Kidney epithelial cell (primary cell): ENCODE measurements at regions not wholly inside any gene's neighbourhood (a gene's known extent, or its start where the extent isn't known, plus 50 kb on each side); places are given as distances from the start of the nearest gene placed in this dataset.

Experiments
- DNase-seq: peaks from one replicate; pipeline ENCODE4 v3.0.0-alpha.2; 2010; ENCODE audit warnings: low read depth
- H3K27me3 ChIP-seq: 2 replicates; pipeline ENCODE4 v1.6.0; 2011; ENCODE audit warnings: low read length; ENCODE audit not compliant: control insufficient read depth, insufficient read depth
- H3K36me3 ChIP-seq: 2 replicates; pipeline ENCODE4 v1.5.1; 2011; ENCODE audit warnings: low read length; ENCODE audit not compliant: control insufficient read depth, insufficient read depth
- H3K4me3 ChIP-seq: 2 replicates; pipeline ENCODE4 v1.5.1; 2011; ENCODE audit warnings: low read depth, mild to moderate bottlenecking, control low read depth, low read length
- CTCF ChIP-seq: IDR thresholded peaks from 2 replicates; pipeline ENCODE4 v1.5.1; 2011; ENCODE audit warnings: mild to moderate bottlenecking, moderate library complexity, low read length, control low read depth, inconsistent platforms; ENCODE audit not compliant: insufficient read depth, poor library complexity, severe bottlenecking

- DNase-seq: no peak
- H3K36me3 ChIP-seq: no peaks in the 10 kb centered on the region
- no peaks in the 10 kb centered on the region for H3K27me3 ChIP-seq
- TF ChIP-seq CTCF: no peak
- H3K4me3 ChIP-seq: no peak overlapping the region
These were observed 64.0 kb downstream of the BMP2 start for GRCh38 chr20:6831461-6831860.

- H3K27me3 ChIP-seq: no peaks in the 10 kb centered on the region
- H3K36me3 ChIP-seq: no peaks in the 10 kb centered on the region
- TF ChIP-seq CTCF: no peak
- no peak overlapping the region for H3K4me3 ChIP-seq
- no peak for DNase-seq
These were observed 65.3 kb downstream of the BMP2 start for GRCh38 chr20:6832811-6833210.

- no peak for DNase-seq
- Histone ChIP-seq H3K27me3 (no peaks in the 10 kb centered on the region), H3K36me3 (no peaks in the 10 kb centered on the region), H3K4me3 (no peak overlapping the region)
- no peak for TF ChIP-seq CTCF
These were observed 68.1 kb downstream of the BMP2 start for GRCh38 chr20:6835609-6836008.

GRCh38 chr20:6836821-6837374, 69.4 kb downstream of the BMP2 start:
- H3K27me3 ChIP-seq: no peaks in the 10 kb centered on the region

GRCh38 chr20:6837730-6838129, 70.2 kb downstream of the BMP2 start:
- Histone ChIP-seq H3K4me3 (no peak overlapping the region), H3K27me3 (no peaks in the 10 kb centered on the region), H3K36me3 (no peaks in the 10 kb centered on the region)
- TF ChIP-seq CTCF: no peak
- peak; percentile 32 for DNase-seq

More at GRCh38 chr20:6836821-6837374, 69.4 kb downstream of the BMP2 start:
- Histone ChIP-seq H3K36me3 (no peaks in the 10 kb centered on the region), H3K4me3 (no peak overlapping the region)
- no peak for TF ChIP-seq CTCF
- DNase-seq: no peak

- DNase-seq: peak; percentile 78
- TF ChIP-seq CTCF: no peak
- Histone ChIP-seq H3K27me3 (no peaks in the 10 kb centered on the region), H3K4me3 (peak overlapping the region; percentile 12), H3K36me3 (no peaks in the 10 kb centered on the region)
These were observed 70.8 kb downstream of the BMP2 start for GRCh38 chr20:6838181-6838826.
